ENCODE measurements at regions not wholly inside any gene's neighbourhood (a gene's known extent, or its start where the extent isn't known, plus 50 kb on each side); places are given as distances from the start of the nearest gene placed in this dataset.

DNA sequence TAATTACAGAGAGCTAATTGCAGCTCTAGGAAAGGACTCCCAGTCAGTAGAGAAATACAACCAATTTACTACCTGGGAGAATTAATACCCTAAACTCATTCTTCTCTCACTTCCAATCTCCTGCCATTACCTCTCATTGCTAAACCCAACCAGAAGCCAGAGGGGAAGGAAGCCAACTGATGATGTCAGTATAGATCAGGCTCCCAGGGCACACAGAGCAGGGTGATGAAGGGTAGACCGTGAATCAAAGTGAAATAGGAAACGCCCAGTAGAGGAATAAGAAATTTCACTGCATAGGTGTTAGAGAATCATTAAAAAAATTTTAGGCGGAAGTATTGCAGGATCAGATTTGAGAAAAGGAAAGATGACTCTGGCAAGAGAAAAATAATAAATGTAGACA, 456.8 kb upstream of the NXPH2 start:
- Histone ChIP-seq H3K4me1 (ENCODE audit: insufficient read depth, low read length) (no peaks in the 10 kb centered on the region), H3F3A (ENCODE audit: low read length, unreplicated experiment) (no peaks in the 10 kb centered on the region), H2AFZ (ENCODE audit: low read length) (no peak overlapping the region), H3K4me2 (ENCODE audit: low read length) (no peak overlapping the region), H3K36me3 (ENCODE audit: low read depth, low read length) (no peaks in the 10 kb centered on the region), H3K79me2 (ENCODE audit: low read length) (no peaks in the 10 kb centered on the region), H3K27me3 (ENCODE audit: low read length) (no peaks in the 10 kb centered on the region), H4K20me1 (ENCODE audit: low read length) (no peaks in the 10 kb centered on the region), H3K9ac (ENCODE audit: low read length) (no peak overlapping the region), H3K9me2 (replicated peaks; ENCODE audit: low read length) (no peaks in the 10 kb centered on the region), H3K9me3 (ENCODE audit: low read length) (no peaks in the 10 kb centered on the region), H3K27ac (ENCODE audit: low read length) (no peak overlapping the region), H3K4me3 (ENCODE audit: low read length) (no peak overlapping the region)
- TF ChIP-seq EZH2 (IDR thresholded peaks at IDR 0.05; ENCODE audit: low read length, unreplicated experiment) (no peak), EZH2phosphoT487 (IDR thresholded peaks at IDR 0.05; ENCODE audit: borderline replicate concordance, low read length) (no peak)
- TF ChIP-seq, protein P1, sequence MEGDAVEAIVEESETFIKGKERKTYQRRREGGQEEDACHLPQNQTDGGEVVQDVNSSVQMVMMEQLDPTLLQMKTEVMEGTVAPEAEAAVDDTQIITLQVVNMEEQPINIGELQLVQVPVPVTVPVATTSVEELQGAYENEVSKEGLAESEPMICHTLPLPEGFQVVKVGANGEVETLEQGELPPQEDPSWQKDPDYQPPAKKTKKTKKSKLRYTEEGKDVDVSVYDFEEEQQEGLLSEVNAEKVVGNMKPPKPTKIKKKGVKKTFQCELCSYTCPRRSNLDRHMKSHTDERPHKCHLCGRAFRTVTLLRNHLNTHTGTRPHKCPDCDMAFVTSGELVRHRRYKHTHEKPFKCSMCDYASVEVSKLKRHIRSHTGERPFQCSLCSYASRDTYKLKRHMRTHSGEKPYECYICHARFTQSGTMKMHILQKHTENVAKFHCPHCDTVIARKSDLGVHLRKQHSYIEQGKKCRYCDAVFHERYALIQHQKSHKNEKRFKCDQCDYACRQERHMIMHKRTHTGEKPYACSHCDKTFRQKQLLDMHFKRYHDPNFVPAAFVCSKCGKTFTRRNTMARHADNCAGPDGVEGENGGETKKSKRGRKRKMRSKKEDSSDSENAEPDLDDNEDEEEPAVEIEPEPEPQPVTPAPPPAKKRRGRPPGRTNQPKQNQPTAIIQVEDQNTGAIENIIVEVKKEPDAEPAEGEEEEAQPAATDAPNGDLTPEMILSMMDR (conservative IDR thresholded peaks at IDR 0.05; ENCODE audit: low read depth, low read length): no peak
- intact Hi-C loops (cut with micrococcal nuclease): no loop called here
- no peak for DNase-seq
- ChIA-PET POLR2A (ENCODE audit: unreplicated experiment) (no interaction called here), CTCF (no interaction called here)
- ATAC-seq: no peak
- BruUV-seq (replicated peaks): no TSS peak

DNA sequence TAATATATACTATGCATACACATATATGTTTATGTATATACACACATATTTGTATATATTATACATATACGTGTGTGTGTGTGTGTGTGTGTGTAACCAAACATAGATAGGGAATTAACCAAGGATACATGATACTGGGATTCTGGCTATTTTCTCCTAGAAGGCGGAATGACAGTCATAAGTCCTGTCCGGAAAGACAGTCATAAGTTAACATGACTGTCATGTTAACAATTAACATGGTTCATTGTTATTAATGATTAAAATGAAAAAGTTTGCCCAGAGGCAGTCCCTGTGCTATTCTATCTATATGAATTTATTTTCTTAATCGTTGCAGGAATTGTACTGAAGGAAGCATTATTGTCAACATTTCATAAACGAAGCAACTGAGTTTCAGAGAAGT, 450.7 kb upstream of the NXPH2 start:
- H3K36me3 ChIP-seq (ENCODE audit: low read depth, low read length): no peaks in the 10 kb centered on the region
- DNase-seq (no peak), ATAC-seq (no peak)
- ChIA-PET POLR2A (ENCODE audit: unreplicated experiment) (no interaction called here), CTCF (no interaction called here)
- H3K27me3 ChIP-seq (ENCODE audit: low read length): no peaks in the 10 kb centered on the region
- no peak overlapping the region for H3K4me2 ChIP-seq (ENCODE audit: low read length)
- intact Hi-C loops (cut with micrococcal nuclease): no loop called here
- H4K20me1 ChIP-seq (ENCODE audit: low read length): no peaks in the 10 kb centered on the region
- no peaks in the 10 kb centered on the region for H3K9me3 ChIP-seq (ENCODE audit: low read length)
- TF ChIP-seq EZH2phosphoT487 (IDR thresholded peaks at IDR 0.05; ENCODE audit: borderline replicate concordance, low read length) (no peak), EZH2 (IDR thresholded peaks at IDR 0.05; ENCODE audit: low read length, unreplicated experiment) (no peak)
- TF ChIP-seq, protein P1 (conservative IDR thresholded peaks at IDR 0.05; ENCODE audit: low read depth, low read length): no peak
- H3K79me2 ChIP-seq (ENCODE audit: low read length): no peaks in the 10 kb centered on the region
- H3K4me3 ChIP-seq (ENCODE audit: low read length): no peak overlapping the region
- H3F3A ChIP-seq (ENCODE audit: low read length, unreplicated experiment): no peaks in the 10 kb centered on the region
- H3K9ac ChIP-seq (ENCODE audit: low read length): no peak overlapping the region
- no peak overlapping the region for H2AFZ ChIP-seq (ENCODE audit: low read length)
- H3K4me1 ChIP-seq (ENCODE audit: insufficient read depth, low read length): no peaks in the 10 kb centered on the region
- H3K9me2 ChIP-seq (replicated peaks; ENCODE audit: low read length): no peaks in the 10 kb centered on the region
- no TSS peak for BruUV-seq (replicated peaks)
- H3K27ac ChIP-seq (ENCODE audit: low read length): no peak overlapping the region

DNA sequence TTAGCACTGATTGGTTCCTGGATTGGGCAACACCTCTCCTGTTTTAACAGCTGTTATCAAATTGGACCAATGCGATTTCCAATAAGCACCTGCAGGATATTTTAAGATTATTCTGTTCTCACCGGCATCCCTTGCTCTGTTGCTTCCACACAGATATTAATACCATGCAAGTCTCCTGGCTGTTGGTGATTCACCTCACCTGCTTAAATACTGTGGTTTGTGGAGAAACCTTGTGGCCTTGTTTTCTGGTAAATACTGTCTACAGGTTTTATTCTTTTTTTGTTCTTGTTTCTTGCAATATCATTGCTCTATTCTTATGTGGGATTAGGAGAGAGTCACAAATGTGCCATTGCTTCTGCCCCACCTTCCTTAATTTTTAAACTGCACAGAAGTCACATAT, 448.1 kb upstream of the NXPH2 start:
- Histone ChIP-seq H3K9ac (ENCODE audit: low read length) (no peak overlapping the region), H3K9me3 (ENCODE audit: low read length) (no peaks in the 10 kb centered on the region), H4K20me1 (ENCODE audit: low read length) (no peaks in the 10 kb centered on the region), H2AFZ (ENCODE audit: low read length) (no peak overlapping the region), H3K4me2 (ENCODE audit: low read length) (no peak overlapping the region), H3K79me2 (ENCODE audit: low read length) (no peaks in the 10 kb centered on the region), H3K4me3 (ENCODE audit: low read length) (no peak overlapping the region), H3K4me1 (ENCODE audit: insufficient read depth, low read length) (no peaks in the 10 kb centered on the region), H3F3A (ENCODE audit: low read length, unreplicated experiment) (no peaks in the 10 kb centered on the region), H3K27ac (ENCODE audit: low read length) (no peak overlapping the region), H3K9me2 (replicated peaks; ENCODE audit: low read length) (no peaks in the 10 kb centered on the region), H3K36me3 (ENCODE audit: low read depth, low read length) (no peaks in the 10 kb centered on the region), H3K27me3 (ENCODE audit: low read length) (no peaks in the 10 kb centered on the region)
- POLR2A ChIA-PET (ENCODE audit: unreplicated experiment): no interaction called here
- intact Hi-C loops (cut with micrococcal nuclease): no loop called here
- ATAC-seq (no peak), DNase-seq (peak; percentile 7)
- CTCF ChIA-PET: no interaction called here
- TF ChIP-seq, protein P1 (conservative IDR thresholded peaks at IDR 0.05; ENCODE audit: low read depth, low read length): no peak
- TF ChIP-seq EZH2 (IDR thresholded peaks at IDR 0.05; ENCODE audit: low read length, unreplicated experiment) (no peak), EZH2phosphoT487 (IDR thresholded peaks at IDR 0.05; ENCODE audit: borderline replicate concordance, low read length) (no peak)
- BruUV-seq (replicated peaks): no TSS peak
